ENCODE measurements at regions not wholly inside any gene's neighbourhood (a gene's known extent, or its start where the extent isn't known, plus 50 kb on each side); places are given as distances from the start of the nearest gene placed in this dataset.
"Not testable (repeated sequence)": the region's sequence is repeated elsewhere in the genome, so short reads cannot be mapped to it uniquely, and the experiment has no call there.

DNA sequence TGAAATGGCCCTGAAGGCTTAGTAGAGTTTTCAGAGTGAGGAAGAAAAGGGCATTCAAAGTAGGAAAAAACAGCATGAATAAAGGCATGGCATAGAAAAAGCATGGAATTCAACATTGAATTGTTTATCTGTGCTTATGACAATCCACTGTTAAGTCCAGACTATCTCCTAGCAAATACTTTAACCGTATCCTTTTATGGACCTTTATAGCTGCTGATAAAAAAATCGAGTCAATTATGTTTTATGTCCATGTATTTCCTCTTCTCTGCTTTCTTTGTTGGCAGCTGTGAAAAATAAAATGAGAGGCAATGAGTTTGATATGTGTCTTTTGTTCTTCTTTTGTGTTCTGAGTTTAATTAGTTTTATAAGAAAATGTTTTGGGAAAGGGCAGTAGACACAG, 70.4 kb downstream of the TDRD15 start:
- DNase-seq (ENCODE audit: low read depth in 3 of 3, low spot score in 1 of 3) = no peak

DNA sequence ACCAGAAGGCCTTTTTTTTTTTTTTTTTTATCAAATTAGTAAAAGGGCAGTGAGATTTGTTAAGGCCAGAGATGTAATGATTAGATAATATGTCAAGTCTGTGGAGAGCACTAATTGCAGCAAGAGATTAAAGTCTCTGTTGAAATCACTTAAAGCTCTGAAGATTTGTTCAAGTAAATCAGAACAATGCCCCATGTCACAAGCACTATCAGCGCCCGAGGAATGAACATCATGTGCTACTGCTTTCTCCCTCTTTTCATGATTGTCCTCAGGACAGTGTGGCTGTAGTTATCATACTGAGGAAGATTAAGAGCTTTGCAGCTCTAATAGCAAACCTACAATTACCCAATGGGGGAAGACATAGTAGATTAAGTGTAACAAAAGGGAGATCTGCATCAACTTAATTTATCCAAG, 71.1 kb downstream of the TDRD15 start:
- no peak for DNase-seq (ENCODE audit: low read depth in 3 of 3, low spot score in 1 of 3)

DNA sequence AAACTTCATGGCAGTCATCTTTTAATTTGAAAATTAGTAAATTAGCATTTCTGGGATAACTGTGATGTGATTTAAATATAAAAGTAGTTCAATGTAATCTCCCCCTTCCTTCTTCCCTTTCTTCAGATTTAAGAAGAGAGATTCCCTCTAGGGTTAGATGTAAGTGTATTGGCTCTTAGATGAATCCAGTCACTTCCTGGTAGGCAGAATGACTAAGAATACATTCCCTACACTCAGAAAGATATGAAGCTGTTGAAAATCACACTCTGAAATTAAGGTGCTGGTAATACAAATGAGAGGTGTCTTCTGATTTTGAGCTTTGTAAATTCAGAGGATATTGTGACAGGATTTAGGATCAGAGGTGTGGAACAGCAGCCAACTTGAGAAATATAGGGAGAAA, 71.6 kb downstream of the TDRD15 start:
- no peak for DNase-seq (ENCODE audit: low read depth in 3 of 3, low spot score in 1 of 3)

DNA sequence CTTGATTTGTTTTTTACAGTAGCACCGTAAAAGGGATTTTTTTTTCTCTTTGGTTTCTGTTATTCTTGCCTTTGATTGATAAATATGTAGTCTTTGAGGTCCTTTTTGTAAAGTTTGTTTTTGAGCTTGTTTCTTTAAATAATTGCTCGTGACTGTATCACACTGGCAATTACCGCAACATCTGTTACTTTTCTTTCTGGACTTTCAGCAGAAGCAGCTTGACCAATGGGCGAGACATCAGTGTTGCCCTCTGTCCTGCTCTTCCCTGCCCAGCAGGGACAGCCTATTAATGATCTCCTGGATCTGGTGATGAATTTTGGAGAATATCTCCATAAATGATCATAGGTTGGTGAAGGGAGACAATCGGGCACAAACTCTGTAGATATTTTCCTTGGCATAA, 74.9 kb downstream of the TDRD15 start:
- no peak for DNase-seq (ENCODE audit: low read depth in 3 of 3, low spot score in 1 of 3)

DNA sequence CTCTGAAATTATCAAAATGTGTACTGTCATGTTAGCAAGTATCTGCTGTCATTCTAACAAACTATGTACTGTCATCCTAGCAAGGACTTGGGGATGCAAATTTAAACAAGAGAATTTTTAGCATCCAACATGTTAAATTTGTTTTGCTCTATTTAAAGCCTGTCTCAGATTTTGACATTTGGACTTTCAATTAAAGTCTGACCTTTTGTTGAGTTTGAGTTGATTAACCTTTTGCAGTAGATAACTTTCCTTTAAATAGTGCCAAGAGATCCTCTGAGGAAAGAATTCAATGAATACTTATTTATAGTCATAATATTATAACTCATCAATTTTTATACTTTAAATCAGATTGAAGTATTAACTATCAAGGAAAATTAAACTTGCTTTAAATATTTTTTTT, 80.2 kb downstream of the TDRD15 start:
- DNase-seq (ENCODE audit: low read depth in 3 of 3, low spot score in 1 of 3) = no peak

DNA sequence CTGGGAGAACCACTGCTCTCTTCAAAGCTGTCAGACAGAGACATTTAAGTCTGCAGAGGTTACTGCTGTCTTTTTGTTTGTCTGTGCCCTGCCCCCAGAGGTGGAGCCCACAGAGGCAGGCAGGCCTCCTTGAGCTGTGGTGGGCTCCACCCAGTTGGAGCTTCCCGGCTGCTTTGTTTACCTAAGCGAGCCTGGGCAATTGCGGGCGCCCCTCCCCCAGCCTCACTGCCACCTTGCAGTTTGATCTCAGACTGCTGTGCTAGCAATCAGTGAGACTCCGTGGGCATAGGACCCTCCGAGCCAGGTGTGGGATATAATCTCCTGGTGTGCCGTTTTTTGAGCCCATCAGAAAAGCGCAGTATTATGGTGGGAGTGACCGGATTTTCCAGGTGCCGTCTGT, 90.3 kb downstream of the TDRD15 start:
- DNase-seq (ENCODE audit: low read depth in 3 of 3, low spot score in 1 of 3) = not testable (repeated sequence)

DNA sequence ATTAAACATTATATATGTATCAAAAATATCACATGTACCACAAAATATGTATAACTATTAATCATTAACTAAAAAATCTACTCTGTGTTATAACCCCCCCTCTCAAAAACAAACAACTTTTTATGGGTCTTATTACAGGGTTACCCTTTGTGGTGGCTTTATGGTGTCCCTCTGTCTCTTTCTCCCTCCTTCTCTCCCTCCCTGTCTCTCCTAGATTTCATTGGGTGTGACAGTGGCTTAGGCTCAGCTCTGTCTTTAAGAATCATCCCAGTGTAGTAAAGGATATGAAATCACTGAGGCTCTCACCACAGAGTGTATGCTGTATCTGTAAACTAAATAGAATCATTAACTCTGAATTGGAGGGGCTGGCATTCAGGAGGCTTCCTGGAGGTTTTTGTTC, 93.7 kb downstream of the TDRD15 start:
- DNase-seq (ENCODE audit: low read depth in 3 of 3, low spot score in 1 of 3) = no peak

DNA sequence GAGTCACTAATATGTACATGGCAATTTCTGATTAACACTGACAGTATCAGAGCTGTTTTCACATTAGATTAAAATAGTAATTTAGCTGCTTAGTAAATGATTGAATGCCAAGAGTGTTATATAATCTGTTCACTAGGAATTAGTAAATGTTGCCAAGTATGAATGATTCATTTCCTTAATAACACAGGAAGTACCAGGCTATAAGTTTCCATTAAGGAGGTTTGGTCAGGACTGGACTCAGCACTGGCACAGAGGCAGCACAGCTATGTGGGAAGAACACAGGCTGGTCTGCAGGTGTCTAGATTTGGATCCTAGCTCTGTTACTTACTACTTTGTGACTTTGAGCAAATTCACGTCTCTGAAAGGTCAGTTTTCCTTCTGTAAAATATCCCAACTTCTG, 97.2 kb downstream of the TDRD15 start:
- DNase-seq (ENCODE audit: low read depth in 3 of 3, low spot score in 1 of 3) = no peak

DNA sequence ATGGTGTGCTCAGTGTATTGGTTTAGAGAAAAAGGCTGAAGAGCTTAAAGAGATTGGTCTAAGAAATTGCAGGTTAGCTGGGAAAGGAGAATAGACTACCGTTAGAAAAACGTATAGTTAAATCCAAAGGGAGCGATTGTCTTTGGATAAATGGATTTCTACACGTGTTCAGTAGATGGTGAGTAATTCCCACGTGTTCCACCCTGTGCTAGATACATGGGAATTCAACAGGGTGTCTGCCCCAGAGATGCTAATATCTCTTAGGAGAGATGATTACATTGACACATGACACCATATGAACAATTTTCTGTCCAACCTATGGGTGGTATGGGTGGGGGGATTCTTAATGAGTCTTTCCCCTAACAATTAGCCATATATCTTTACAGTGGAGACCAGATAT, 99.8 kb downstream of the TDRD15 start:
- DNase-seq (ENCODE audit: low read depth in 3 of 3, low spot score in 1 of 3) = no peak

DNA sequence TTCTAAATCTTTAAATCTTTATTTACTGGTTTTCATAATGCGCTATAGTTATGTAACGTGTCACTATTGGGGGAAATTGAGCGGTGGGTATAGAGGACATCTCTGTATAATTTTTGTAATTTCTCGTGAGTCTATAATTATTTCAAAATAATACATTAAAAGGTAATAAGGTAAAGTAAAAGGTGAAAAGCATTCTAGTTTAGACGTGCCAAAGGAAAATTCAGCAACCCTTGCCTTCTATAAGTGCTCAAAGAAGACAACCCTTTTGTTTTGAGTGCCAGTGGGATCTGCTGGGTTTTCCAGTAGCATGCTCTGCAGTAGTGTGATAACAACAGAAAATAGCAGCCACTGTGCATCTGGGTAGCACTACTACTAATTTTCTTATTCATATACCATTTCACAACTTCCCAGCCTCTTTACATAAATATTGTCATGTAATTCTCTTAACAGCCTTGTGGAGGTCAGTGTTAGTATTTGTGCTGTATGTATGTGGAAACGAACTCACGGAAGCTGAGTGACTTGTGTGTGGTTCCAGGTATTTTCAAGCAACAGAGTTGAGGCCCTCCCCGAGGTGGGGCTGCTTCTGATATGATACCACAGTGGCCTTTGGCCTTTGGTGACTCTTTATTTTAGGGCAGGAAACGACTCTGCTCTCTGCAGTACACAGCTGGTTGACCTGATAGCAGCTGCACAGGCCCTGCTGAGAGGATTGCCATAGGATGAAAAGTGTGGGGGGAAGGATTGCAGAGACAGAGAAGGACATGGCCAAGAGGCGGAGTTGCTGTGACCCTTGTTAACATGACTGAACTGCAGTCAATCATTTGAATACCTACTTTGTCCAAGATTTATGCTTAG, 104.5 kb downstream of the TDRD15 start:
- no peak for DNase-seq (ENCODE audit: low read depth in 3 of 3, low spot score in 1 of 3)

DNA sequence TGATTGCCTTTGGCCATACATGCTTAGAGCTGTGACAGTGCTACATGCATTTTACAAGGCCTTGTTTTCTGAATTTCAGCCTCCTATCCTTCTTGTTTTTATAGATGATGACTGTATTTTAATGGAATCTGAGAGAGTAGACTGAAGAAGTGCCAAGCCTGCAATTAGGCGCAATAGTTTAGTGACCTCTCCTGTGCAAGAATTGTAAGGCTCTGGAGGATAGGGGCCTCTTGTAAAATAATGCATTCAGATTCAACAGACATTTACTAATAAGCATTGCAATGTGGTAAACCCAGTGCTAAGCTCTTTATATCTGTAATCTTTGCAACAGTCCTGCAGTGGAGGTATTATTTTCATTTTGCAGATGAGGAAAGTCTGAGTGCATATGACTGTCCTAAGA, 105.5 kb downstream of the TDRD15 start:
- no peak for DNase-seq (ENCODE audit: low read depth in 3 of 3, low spot score in 1 of 3)

DNA sequence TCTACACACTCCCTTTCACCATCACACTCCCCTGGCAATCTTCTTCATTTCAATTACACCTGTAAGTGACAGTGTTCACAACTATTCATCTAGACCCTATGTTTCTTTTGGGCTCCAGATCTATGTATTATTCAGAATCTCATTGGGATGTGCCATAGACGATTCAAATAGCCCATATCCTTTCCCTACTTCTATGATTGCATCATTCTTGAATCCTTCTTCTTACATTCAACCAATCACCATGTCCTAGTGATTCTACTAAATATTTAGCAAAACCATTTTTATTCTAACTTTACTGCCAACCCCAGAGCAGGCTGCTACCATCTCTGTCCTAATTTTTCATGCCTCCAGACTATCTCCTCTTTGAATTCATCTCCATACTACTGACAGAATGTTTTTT, 106.4 kb downstream of the TDRD15 start:
- DNase-seq (ENCODE audit: low read depth in 3 of 3, low spot score in 1 of 3) = no peak

DNA sequence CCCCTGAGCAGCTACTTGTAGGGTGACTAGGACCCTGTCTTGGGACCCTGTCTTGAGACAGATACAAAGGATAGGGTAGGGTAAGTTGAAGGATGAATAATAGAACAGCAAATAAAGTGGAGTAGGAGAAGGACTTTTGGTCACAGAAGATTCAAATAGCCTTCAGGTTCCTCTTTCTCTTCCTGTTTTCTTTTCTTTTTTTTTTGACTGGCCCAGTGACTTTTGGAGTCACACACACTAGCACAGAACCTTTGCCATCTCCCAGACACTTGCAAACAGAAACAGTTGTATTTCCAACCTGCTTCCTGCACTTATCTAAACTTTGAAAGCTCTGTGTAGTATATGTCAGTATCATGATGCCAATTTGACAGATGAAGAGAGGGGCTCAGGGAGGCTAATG, 108.2 kb downstream of the TDRD15 start:
- DNase-seq (ENCODE audit: low read depth in 3 of 3, low spot score in 1 of 3) = no peak

DNA sequence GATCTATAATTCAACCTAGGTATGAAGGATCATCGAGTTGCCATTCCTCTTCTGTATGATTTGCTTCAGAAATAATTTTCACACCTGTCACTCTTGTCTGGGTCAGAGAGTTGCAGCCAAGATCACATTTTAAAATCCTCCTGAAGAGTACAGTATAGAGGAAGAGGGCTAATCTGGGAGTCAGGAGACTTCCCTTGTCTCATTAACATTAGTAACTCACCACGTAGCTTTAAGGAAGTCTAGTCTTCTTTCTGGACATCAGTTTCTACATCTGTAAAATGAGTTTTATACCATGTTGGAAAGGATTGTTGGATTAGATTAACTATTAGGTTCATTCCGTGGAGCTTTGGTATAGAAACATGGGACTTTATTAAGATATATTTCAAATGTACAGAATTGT, 109.4 kb downstream of the TDRD15 start:
- no peak for DNase-seq (ENCODE audit: low read depth in 3 of 3, low spot score in 1 of 3)

DNA sequence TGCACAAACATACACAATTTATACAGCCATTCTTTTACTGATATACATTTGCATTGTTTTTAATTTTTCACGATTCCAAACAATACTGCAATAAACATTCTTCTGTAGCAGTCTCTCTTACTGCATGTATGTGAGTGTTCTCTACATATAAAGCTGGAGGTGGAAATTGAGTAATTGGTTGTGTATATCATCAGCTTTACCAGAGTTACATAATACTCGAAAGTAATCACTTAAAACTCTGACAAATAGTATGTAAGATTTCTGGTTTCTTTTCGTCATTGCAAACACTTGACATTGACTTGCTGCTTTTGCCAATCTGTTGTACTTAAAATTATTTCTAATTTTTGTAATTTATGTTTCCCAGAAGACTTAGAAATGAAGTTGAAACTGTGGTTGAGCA, 110.2 kb downstream of the TDRD15 start:
- no peak for DNase-seq (ENCODE audit: low read depth in 3 of 3, low spot score in 1 of 3)

DNA sequence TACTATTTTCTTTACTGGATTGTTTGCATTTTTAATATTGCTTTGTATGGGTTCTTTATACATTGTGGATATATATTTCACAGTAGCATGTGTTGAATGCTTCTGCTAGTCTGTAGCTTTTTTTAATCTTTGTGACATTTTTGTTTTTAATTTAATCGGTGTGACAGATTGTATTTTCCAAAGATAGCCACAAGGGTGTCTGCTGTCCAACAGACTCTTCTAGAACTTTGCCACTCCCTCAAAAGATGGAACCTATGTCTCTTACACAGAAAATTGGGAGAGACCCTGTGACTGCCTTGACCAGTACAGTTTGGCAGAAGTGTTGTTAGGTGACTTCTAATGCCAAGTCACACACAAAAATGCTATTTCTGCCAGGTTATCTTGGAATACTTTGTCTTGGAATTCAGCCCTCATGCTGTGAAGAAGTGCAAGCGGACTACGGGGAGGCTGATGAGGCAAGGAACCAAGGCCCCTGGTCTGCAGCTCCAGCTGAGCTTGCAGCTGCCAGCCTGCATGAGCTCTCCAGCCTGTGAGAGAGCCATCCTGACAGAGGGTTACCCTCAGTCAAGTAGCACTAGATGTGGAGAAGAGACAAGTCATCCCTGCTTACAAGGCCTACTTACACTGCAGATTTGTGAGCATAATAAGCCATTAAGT, 110.8 kb downstream of the TDRD15 start:
- DNase-seq (ENCODE audit: low read depth in 3 of 3, low spot score in 1 of 3) = no peak

DNA sequence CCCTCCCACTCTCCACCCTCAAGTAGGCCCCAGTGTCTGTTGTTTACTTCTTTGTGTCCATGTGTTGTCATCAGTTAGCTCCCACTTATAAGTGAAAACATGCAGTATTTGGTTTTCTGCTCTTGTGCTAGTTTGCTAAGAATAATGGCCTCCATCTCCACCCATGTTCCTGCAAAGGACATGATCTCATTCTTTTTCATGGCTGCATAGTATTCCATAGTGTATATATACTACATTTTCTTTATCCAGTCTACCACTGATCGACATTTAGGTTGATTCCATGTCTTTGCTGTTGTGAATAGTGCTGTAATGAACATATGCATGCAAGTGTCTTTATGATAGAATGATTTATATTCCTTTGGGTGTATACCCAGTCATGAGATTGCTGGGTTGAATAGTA, 116.0 kb downstream of the TDRD15 start:
- DNase-seq (ENCODE audit: low read depth in 3 of 3, low spot score in 1 of 3) = not testable (repeated sequence)

DNA sequence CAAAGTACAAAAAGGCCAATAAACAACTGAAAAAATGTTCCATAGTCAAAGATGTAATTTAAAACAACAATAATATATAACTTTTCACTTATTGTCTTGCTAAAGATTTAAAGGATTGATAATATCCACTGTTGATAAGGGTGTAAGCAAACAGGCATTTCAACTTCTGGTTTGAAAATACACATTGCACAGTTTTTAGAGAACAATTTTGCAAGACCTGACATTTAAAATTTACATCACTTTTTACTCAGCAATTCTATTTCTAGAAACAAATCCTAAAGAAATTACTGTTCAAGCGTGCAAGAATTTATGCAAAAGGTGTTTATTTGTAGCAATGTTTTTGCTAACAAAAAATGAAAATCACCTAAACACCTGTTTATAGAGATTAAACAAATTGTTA, 120.4 kb downstream of the TDRD15 start:
- DNase-seq (ENCODE audit: low read depth in 3 of 3, low spot score in 1 of 3) = no peak

DNA sequence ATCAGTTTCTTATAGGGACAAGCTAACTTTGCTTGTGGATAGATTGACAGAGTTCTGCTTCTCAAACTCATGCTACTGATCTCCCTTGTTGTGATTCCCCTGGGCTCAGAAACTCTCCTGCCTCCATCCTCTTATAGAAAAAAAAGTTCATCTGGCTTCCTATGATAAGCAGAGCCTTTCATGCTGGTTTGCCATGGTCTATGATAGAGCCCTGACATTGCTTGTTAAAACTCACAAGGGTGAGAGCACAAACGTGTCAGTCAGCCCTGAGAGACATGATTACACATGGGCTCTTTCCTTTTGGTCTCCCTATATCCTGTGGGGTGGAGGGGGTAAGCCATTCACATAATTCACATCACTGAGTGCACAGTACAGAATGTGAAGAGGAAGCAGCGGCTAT, 121.8 kb downstream of the TDRD15 start:
- DNase-seq (ENCODE audit: low read depth in 3 of 3, low spot score in 1 of 3) = no peak

DNA sequence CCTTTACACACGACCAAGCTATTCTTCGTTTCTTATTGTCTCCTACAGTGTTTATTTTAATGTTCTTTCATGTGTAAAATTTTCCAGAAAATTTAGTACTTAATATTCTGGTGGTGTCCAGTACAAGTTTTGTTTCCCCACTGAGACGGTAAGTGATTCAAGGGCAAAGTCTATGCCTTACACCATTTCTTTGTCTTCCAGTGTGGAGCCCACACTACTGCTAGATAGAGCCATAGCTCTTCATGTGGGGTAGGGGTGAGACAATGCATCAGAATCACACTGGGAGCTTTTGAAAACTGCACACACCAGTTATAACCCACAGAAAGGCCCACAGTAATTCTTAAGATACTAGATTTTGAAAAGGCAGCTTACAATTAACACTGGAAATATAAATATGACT, 125.6 kb downstream of the TDRD15 start:
- no peak for DNase-seq (ENCODE audit: low read depth in 3 of 3, low spot score in 1 of 3)

DNA sequence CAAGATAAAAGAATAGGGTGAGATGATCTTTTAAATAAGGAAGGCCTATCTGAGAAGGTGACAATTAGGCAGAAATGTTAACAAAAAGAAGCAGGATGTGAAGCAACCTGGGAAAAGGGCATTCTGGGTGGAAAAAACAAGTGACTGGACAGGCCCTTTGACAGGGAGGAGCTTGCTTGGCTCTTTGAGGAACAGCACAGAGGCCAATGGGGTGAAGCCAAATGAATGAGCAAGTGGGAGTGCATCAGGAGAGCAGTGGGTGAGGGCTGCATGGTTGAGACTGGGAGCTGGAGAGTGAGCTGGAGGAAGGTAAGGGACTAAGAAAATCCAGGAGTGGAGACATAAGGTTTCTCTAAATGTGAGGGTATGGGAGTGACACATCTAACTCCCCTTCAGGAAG, 126.9 kb downstream of the TDRD15 start:
- no peak for DNase-seq (ENCODE audit: low read depth in 3 of 3, low spot score in 1 of 3)

DNA sequence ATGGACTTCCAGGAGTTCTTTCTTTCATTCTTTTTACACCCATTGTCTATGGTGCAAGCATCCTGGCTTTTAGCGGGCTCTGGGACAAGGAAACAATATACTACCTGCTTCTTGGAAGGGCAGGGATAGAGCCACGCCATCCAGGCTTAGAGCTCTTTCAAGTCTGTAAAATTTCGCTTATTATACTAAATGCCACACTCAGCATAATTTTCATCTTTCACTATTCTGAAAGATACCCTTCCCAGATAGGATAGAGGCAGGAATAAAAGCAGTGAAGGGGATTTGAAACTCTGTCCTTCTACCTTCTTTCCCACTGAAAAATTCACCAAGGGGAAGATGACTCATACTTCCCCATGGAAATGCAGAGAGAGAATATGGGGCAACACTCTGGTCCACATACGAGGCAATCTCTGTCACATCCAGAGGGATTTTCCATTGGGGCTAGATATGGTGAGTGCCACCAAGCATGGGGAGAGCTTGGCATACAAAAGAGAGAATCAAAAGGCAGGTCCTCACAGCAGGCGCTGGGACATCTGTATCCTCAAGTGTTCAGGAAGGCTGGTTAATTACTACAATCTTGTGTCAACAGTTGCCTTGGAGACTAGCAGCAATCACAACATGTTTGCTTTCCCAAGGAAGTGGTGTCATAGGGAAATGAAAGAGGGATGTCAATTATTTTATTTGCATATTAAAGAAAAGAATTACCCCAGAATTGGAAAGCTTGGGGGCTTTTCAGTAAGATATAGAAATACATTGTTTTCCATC, 127.6 kb downstream of the TDRD15 start:
- DNase-seq (ENCODE audit: low read depth in 3 of 3, low spot score in 1 of 3) = no peak

Measured in stimulated activated CD4-positive, alpha-beta T cell treated with anti-CD3 and anti-CD28 coated beads, TNF-alpha, amount 100 ng/mL, for 1 hour (primary cell).